GM23338 (cell line): ENCODE measurements at regions not wholly inside any gene's neighbourhood (a gene's known extent, or its start where the extent isn't known, plus 50 kb on each side); places are given as distances from the start of the nearest gene placed in this dataset.
"Not testable (repeated sequence)": the region's sequence is repeated elsewhere in the genome, so short reads cannot be mapped to it uniquely, and the experiment has no call there.

ENCODE experiments used
- CREB1 ChIP-seq: fragments of 250-450 bp; sonication (Bioruptor Pico); IDR thresholded peaks from 2 replicates; pipeline ENCODE4 v1.5.0; 2020; ENCODE audit warnings: low read depth, mild to moderate bottlenecking, moderate library complexity
- EZH2 ChIP-seq: fragments of 200-600 bp; sonication (generic); IDR thresholded peaks from one replicate; pipeline ENCODE4 v1.8.0; 2017; ENCODE audit warnings: antibody characterized with exemption, mild to moderate bottlenecking, low read depth; ENCODE audit not compliant: unreplicated experiment
- EZH2phosphoT487 ChIP-seq: fragments of 200-600 bp; sonication (generic); IDR thresholded peaks from one replicate; pipeline ENCODE4 v1.8.1; 2018; ENCODE audit warnings: antibody characterized with exemption; ENCODE audit not compliant: unreplicated experiment
- POLR2AphosphoS5 ChIP-seq: IDR thresholded peaks from 2 replicates; pipeline ENCODE4 v1.6.1; 2016; ENCODE audit warnings: antibody characterized with exemption, low read depth
- TF ChIP-seq, protein P1 (sequence below), 2 experiments: fragments of 200-600 bp in 1 of 2; sonication (generic) in 1 of 2; conservative IDR thresholded peaks; 2 replicates each; pipeline versions ENCODE4 v1.5.1 to v1.6.1; 2016 to 2017; ENCODE audit warnings: antibody characterized with exemption in 2 of 2, low read depth in 2 of 2, mild to moderate bottlenecking in 2 of 2, moderate library complexity in 1 of 2
- TF ChIP-seq, protein P2 (sequence below): IDR thresholded peaks from one replicate; pipeline ENCODE4 v1.6.1; 2018; ENCODE audit warnings: antibody characterized with exemption; ENCODE audit not compliant: unreplicated experiment

DNA sequence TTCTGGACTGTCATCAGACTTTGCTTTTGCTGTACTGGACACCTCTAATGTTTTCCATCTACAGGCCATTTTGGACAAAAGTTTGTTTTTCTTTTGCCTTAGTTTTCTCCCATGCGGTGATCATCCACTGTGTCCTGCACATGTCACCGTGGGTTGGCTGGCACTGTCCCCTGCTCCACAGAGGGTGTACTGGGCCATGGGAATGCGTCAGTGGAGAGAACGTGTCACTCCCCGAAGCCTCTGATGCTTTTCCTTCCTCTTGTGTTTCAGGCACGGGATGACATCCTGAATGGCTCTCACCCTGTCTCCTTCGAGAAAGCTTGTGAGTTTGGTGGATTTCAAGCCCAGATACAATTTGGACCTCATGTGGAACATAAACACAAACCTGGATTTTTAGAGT, 385.0 kb upstream of the TPM1 start:
- TF ChIP-seq, protein P1, sequence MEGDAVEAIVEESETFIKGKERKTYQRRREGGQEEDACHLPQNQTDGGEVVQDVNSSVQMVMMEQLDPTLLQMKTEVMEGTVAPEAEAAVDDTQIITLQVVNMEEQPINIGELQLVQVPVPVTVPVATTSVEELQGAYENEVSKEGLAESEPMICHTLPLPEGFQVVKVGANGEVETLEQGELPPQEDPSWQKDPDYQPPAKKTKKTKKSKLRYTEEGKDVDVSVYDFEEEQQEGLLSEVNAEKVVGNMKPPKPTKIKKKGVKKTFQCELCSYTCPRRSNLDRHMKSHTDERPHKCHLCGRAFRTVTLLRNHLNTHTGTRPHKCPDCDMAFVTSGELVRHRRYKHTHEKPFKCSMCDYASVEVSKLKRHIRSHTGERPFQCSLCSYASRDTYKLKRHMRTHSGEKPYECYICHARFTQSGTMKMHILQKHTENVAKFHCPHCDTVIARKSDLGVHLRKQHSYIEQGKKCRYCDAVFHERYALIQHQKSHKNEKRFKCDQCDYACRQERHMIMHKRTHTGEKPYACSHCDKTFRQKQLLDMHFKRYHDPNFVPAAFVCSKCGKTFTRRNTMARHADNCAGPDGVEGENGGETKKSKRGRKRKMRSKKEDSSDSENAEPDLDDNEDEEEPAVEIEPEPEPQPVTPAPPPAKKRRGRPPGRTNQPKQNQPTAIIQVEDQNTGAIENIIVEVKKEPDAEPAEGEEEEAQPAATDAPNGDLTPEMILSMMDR (conservative IDR thresholded peaks at IDR 0.05; ENCODE audit: low read depth in 2 of 2) = not testable (repeated sequence)
- TF ChIP-seq EZH2phosphoT487; POLR2AphosphoS5; EZH2; CREB1 (CRISPR knock-in tag): not testable (repeated sequence)
- TF ChIP-seq, protein P2, sequence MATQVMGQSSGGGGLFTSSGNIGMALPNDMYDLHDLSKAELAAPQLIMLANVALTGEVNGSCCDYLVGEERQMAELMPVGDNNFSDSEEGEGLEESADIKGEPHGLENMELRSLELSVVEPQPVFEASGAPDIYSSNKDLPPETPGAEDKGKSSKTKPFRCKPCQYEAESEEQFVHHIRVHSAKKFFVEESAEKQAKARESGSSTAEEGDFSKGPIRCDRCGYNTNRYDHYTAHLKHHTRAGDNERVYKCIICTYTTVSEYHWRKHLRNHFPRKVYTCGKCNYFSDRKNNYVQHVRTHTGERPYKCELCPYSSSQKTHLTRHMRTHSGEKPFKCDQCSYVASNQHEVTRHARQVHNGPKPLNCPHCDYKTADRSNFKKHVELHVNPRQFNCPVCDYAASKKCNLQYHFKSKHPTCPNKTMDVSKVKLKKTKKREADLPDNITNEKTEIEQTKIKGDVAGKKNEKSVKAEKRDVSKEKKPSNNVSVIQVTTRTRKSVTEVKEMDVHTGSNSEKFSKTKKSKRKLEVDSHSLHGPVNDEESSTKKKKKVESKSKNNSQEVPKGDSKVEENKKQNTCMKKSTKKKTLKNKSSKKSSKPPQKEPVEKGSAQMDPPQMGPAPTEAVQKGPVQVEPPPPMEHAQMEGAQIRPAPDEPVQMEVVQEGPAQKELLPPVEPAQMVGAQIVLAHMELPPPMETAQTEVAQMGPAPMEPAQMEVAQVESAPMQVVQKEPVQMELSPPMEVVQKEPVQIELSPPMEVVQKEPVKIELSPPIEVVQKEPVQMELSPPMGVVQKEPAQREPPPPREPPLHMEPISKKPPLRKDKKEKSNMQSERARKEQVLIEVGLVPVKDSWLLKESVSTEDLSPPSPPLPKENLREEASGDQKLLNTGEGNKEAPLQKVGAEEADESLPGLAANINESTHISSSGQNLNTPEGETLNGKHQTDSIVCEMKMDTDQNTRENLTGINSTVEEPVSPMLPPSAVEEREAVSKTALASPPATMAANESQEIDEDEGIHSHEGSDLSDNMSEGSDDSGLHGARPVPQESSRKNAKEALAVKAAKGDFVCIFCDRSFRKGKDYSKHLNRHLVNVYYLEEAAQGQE = not testable (repeated sequence)
